IPS-18c (cell line): ENCODE measurements at regions not wholly inside any gene's neighbourhood (a gene's known extent, or its start where the extent isn't known, plus 50 kb on each side); places are given as distances from the start of the nearest gene placed in this dataset.

ENCODE experiments used
- H3K4me3 ChIP-seq: 2 replicates; pipeline ENCODE4 v1.7.0; 2013; ENCODE audit warnings: low read depth, mild to moderate bottlenecking, low read length, moderate library complexity; ENCODE audit not compliant: insufficient read depth
- H3K9me3 ChIP-seq: one replicate; pipeline ENCODE4 v1.6.1; 2013; ENCODE audit warnings: mild to moderate bottlenecking, low read length, moderate library complexity; ENCODE audit not compliant: control insufficient read depth, insufficient read depth

DNA sequence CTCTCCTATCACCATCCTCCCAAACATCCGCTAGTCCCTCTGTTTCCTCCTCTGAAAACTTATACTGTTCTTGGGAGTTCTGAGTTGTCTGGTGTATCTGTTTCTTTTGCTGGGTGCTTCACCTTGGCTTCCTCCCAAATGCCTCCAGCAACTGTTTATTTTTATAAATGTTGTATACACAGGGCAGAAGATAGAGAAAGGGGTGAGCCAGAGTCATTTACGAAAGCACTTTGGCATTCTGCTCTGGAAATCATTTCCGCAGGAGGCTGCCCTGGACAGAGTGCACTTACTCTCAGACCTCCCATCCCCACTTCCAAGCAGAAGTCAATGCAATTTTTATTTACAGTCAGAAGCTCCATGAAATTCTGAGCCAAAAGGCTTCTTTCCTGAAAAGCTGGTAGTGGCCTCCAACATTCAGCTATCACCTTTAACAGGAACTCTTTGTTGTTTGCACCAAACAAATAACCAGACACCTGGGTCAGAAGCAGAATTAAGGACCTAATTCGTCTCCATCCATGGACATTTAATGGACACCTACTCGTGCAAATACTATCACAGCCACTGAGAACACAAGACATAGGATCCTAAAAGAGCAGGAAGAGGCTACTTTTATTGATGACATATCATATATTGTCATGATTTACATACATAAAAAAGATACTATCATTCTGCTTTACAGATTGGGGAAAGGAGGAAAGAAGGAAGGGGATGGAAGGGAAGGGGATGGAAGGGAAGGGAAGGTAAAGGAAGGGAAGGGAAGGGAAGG is 229.5 kb upstream of the PAPPA start:
- H3K4me3 ChIP-seq = no peak overlapping the region
- no peaks in the 10 kb centered on the region for H3K9me3 ChIP-seq

DNA sequence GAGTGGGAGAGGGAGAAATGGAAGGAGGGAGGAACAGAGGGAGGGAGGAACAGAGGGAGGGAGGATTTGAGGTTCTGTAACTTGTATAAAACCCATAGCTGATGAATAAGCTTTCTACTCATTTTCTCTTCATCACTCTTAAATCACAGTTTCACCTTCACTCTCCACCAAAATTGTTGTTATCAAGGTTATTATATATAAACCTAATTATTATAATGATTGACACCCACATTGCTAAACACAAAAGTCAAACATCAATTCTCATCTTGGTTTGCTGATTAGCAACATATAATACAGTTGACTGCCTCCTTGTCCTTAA is 229.0 kb upstream of the PAPPA start:
- H3K4me3 ChIP-seq = no peak overlapping the region
- H3K9me3 ChIP-seq = no peaks in the 10 kb centered on the region

- Histone ChIP-seq H3K4me3 (no peak overlapping the region), H3K9me3 (no peaks in the 10 kb centered on the region)
These were observed 228.2 kb upstream of the PAPPA start for GRCh38 chr9:115925424-115925823.

DNA sequence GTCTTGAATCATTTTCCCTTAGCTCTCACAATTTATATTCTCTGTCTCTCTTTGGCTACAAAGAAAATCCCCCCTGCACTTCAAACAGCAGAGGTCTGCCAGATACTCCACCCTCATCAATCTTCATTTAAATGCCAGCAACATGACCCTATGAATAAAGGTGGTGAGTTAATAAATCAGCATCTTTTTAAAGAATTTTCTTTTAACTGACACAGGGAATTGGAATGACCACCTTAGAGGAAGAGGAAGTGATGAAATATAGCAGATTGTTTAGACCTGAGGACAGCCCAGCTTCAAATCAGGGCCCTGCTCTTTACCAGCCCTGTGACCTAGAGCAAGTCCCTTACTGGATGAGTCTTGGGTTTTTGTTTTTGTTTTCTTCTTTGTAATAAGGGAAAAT is 223.1 kb upstream of the PAPPA start:
- no peaks in the 10 kb centered on the region for H3K9me3 ChIP-seq
- H3K4me3 ChIP-seq = no peak overlapping the region

GRCh38 chr9:115938479-115938878 is 215.1 kb upstream of the PAPPA start:
- H3K4me3 ChIP-seq = no peak overlapping the region

DNA sequence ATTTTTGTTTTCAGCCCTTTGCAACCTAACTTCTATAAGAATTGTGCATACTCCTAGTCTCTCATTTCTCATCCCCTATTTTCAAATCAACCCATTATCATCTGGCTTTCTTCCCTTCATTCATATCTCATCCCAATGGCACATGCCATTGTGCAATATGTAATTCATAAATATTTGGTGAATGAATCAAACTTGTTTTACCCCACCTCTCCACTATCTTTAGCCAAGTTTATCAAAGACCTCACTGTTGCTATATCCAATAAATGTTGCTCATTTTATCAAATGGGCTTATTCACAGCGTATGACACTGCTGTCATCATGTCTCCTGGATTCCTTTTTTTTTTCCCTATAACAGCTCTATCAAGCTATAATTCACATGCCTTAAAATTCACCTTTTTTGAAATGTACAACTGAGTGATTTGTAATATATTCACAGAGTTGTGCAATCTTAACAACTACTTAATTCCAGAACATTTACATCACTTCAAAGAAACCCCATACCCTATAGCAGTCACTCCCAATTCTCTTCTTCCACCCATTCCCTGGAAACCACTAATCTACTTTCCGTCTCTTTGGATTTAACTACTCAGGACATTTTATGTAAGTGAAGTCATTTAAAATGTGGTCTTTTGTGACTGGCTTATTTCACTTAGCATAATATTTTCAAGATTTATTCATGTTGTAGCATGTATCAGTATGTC is 214.4 kb upstream of the PAPPA start:
- H3K9me3 ChIP-seq = no peaks in the 10 kb centered on the region
- H3K4me3 ChIP-seq = no peak overlapping the region

More at GRCh38 chr9:115938479-115938878, 215.1 kb upstream of the PAPPA start:
- H3K9me3 ChIP-seq = no peaks in the 10 kb centered on the region

GRCh38 chr9:115941561-115942315 is 211.9 kb upstream of the PAPPA start:
- Histone ChIP-seq H3K9me3 (no peaks in the 10 kb centered on the region), H3K4me3 (no peak overlapping the region)

DNA sequence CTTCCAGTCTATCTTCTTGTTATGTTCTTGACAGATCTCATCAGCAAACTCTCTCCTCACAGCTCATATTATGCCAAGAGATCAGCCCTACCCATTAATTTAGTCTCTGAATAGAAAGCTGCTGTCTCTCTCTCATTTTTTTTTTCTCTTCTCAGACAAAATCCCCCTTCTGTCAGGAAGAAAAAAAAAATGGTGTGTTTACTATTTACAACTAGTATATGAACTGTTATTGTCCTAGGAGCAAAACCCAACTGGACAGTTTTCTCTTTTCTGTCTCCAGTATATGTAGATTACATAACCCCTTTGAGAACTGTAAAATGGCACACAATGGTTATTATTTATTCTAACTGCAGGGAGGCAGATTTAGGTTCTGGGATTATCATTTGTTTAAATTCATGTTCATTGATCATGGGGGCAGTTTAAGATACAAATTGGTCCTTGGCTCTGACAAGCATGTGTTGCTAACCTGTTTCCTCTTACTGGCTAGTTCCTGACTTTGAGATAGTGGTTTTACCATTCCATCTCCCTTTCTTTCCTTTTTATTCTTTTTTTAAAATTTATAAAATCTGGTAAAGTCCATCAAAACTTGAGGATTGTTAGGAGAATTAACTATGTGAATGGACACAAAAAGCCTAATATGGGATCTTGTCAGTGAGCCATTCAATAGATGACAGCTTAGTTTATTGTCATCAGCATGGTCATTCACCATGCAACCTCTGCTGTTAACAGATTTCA is 210.0 kb upstream of the PAPPA start:
- H3K4me3 ChIP-seq = no peak overlapping the region
- no peaks in the 10 kb centered on the region for H3K9me3 ChIP-seq

DNA sequence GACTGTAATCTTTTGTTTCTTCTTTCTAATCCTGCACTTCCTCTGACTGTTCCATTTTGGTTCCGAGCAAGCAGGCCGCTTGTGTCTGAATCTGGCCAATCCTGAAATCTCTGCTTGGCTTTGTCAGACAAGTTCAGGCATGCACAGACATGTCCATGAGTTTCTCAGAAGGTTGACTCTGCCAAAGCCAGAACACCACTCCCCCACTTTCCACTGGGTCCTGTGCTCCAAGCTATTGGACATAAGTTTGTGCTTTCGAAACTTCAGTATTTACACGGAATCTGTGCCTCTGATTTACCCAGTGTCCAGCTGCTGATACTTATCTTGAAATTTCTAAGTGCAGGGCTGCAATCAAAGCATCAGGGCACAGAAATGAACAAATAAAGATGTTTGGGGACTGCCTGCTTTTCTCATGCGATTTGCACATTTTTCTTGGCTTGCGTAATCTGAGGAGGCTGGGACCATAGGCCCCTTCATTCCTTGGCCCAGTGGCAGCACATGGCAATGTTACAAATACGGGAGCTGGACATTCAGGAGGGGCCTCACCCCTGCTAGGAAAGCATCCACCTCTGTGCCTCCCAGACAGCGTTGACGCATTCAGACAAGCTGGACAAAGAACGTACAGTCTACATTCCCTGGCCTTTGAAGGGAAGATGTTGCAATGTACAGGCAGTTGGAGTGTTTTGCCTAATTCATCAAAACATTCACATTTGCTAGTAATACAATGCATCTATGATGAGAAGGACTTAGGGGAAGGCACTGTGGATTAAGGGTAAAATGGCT is 209.2 kb upstream of the PAPPA start:
- H3K9me3 ChIP-seq = no peaks in the 10 kb centered on the region
- H3K4me3 ChIP-seq = no peak overlapping the region

- no peak overlapping the region for H3K4me3 ChIP-seq
These were observed 208.6 kb upstream of the PAPPA start for GRCh38 chr9:115945009-115945431.

GRCh38 chr9:115946530-115946929 is 207.1 kb upstream of the PAPPA start:
- Histone ChIP-seq H3K9me3 (no peaks in the 10 kb centered on the region), H3K4me3 (no peak overlapping the region)

More at GRCh38 chr9:115945009-115945431, 208.6 kb upstream of the PAPPA start:
- H3K9me3 ChIP-seq = no peaks in the 10 kb centered on the region

- H3K9me3 ChIP-seq = no peaks in the 10 kb centered on the region
These were observed 201.6 kb upstream of the PAPPA start for GRCh38 chr9:115951977-115952376.

GRCh38 chr9:115952430-115953292 is 200.9 kb upstream of the PAPPA start:
- Histone ChIP-seq H3K4me3 (no peak overlapping the region), H3K9me3 (no peaks in the 10 kb centered on the region)

More at GRCh38 chr9:115951977-115952376, 201.6 kb upstream of the PAPPA start:
- no peak overlapping the region for H3K4me3 ChIP-seq

DNA sequence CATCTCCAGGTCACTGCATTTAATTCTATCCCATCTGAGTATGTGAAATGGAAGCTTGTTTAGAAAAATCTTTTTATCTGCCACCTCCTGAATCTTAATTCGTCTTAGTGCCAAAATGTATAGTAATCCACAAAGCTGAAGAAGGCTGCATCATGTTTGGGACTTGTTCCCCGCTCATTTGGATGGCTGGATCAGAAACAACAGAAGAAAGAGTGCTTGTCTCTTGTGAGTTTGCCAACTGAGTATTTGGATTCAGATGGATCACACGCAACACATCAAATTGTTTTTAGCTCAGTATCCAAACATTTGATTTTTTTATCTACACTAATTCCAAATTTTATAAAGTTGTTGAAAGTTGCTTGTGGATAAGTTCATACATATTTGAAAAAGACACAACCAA is 197.2 kb upstream of the PAPPA start:
- no peak overlapping the region for H3K4me3 ChIP-seq
- H3K9me3 ChIP-seq = no peaks in the 10 kb centered on the region

- H3K9me3 ChIP-seq = no peaks in the 10 kb centered on the region
These were observed 196.0 kb upstream of the PAPPA start for GRCh38 chr9:115957585-115957984.

More at GRCh38 chr9:115957585-115957984, 196.0 kb upstream of the PAPPA start:
- no peak overlapping the region for H3K4me3 ChIP-seq
